Panc1 (cell line): ENCODE measurements at regions not wholly inside any gene's neighbourhood (a gene's known extent, or its start where the extent isn't known, plus 50 kb on each side); places are given as distances from the start of the nearest gene placed in this dataset.

Source experiments
- CTCF ChIP-seq: fragments of 450-650 bp; IDR thresholded peaks from 2 replicates; pipeline ENCODE4 v1.5.1; 2017; ENCODE audit warnings: mild to moderate bottlenecking
- REST ChIP-seq, 2 experiments: IDR thresholded peaks; 2 replicates each; pipeline ENCODE4 v1.6.1; 2011 to 2012; ENCODE audit warnings: low read depth in 2 of 2, control low read depth in 1 of 2, low read length in 1 of 2, mild to moderate bottlenecking in 1 of 2, moderate library complexity in 1 of 2; ENCODE audit not compliant: insufficient read depth in 1 of 2

- no peak for TF ChIP-seq CTCF
- TF ChIP-seq REST (IDR thresholded peaks at IDR 0.05; ENCODE audit: insufficient read depth in 1 of 2, low read depth in 2 of 2, low read length in 1 of 2), result no peak
Observed at GRCh38 chr3:22735373-22735772, 467.8 kb upstream of the UBE2E2 start.
